SU-DHL-6 (cell line): ENCODE measurements at regions not wholly inside any gene's neighbourhood (a gene's known extent, or its start where the extent isn't known, plus 50 kb on each side); places are given as distances from the start of the nearest gene placed in this dataset.

Experiments used
- H2AFZ ChIP-seq: fragments of 200-600 bp; sonication (generic); 2 replicates; pipeline ENCODE4 v1.6.1; 2014; ENCODE audit warnings: low read depth, mild to moderate bottlenecking, moderate library complexity, mixed read lengths, antibody characterized with exemption, low read length; ENCODE audit not compliant: severe bottlenecking
- H3F3A ChIP-seq: fragments of 200-600 bp; shearing (Covaris generic); 2 replicates; pipeline ENCODE4 v1.6.0; 2016; ENCODE audit warnings: antibody characterized with exemption, mild to moderate bottlenecking; ENCODE audit not compliant: insufficient read depth
- H3K27ac ChIP-seq: fragments of 200-600 bp; sonication (generic); 2 replicates; pipeline ENCODE4 v1.5.1; 2016; ENCODE audit warnings: low read depth, mild to moderate bottlenecking, low read length, moderate library complexity, mixed read lengths
- H3K27me3 ChIP-seq: fragments of 200-600 bp; sonication (generic), shearing (Covaris generic); 2 replicates; pipeline ENCODE4 v1.6.0; 2014; ENCODE audit warnings: mild to moderate bottlenecking, low read length
- H3K36me3 ChIP-seq: fragments of 200-600 bp; sonication (generic); 2 replicates; pipeline ENCODE4 v1.6.1; 2014; ENCODE audit warnings: mild to moderate bottlenecking, low read length, mixed read lengths
- H3K4me2 ChIP-seq: fragments of 300-600, 200-600 bp; shearing (Covaris generic), sonication (generic); 2 replicates; pipeline ENCODE4 v1.6.0; 2014; ENCODE audit warnings: low read length, low read depth, mild to moderate bottlenecking; ENCODE audit not compliant: poor library complexity, severe bottlenecking
- H3K4me3 ChIP-seq: fragments of 200-600 bp; sonication (generic); 2 replicates; pipeline ENCODE4 v1.5.1; 2014; ENCODE audit warnings: antibody characterized with exemption, low read length, mild to moderate bottlenecking, mixed read lengths; ENCODE audit not compliant: insufficient read depth, poor library complexity, severe bottlenecking
- H3K79me2 ChIP-seq: fragments of 200-600 bp; sonication (generic); 2 replicates; pipeline ENCODE4 v1.6.1; 2014; ENCODE audit warnings: mild to moderate bottlenecking, low read length, moderate library complexity; ENCODE audit not compliant: insufficient read depth
- H3K9ac ChIP-seq: fragments of 200-600 bp; sonication (generic); 2 replicates; pipeline ENCODE4 v1.7.0; 2014; ENCODE audit warnings: mild to moderate bottlenecking, low read length
- H3K9me2 ChIP-seq: fragments of 200-600 bp; sonication (generic); replicated peaks from 2 replicates; pipeline ENCODE4 v1.6.1; 2014; ENCODE audit warnings: low read length; ENCODE audit not compliant: insufficient read depth
- H3K9me3 ChIP-seq: fragments of 200-600 bp; sonication (generic); 2 replicates; pipeline ENCODE4 v1.6.1; 2014; ENCODE audit warnings: low read length, mixed read lengths; ENCODE audit not compliant: insufficient read depth
- H4K20me1 ChIP-seq: fragments of 200-600 bp; sonication (generic); 2 replicates; pipeline ENCODE4 v1.6.1; 2014; ENCODE audit warnings: low read depth, mild to moderate bottlenecking, antibody characterized with exemption, low read length, moderate library complexity, mixed read lengths
- CTCF ChIP-seq: fragments of 200-600 bp; sonication (generic); IDR thresholded peaks from one replicate; pipeline ENCODE4 v1.5.1; 2017; ENCODE audit warnings: antibody characterized with exemption, mild to moderate bottlenecking, low read length, moderate library complexity; ENCODE audit not compliant: insufficient read depth, poor library complexity, severe bottlenecking
- EZH2phosphoT487 ChIP-seq: fragments of 200-600 bp; sonication (generic), shearing (Covaris generic); conservative IDR thresholded peaks from 2 replicates; pipeline ENCODE4 v1.6.1; 2018; ENCODE audit warnings: mild to moderate bottlenecking, antibody characterized with exemption, low read length, moderate library complexity, mixed read lengths

DNA sequence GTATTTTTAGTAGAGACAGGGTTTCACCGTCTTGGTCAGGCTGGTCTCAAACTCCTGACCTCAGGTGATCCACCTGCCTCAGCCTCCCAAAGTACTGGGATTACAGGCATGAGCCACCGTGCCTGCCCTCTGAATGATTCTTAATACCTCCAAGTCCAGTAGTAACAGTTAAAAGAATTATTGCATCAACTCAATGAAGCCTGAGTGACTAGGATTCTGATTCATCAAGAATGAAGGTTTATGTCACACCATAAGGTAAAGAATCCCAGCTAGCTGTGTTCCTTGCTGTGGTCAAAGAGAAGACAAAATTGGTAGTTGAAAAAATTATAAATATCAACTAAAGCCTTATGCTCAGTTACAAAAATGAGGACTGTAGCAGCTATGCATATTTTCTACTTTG is 81.2 kb upstream of the ABCC4 start:
- Histone ChIP-seq H3K36me3 (no peaks in the 10 kb centered on the region), H3K4me2 (no peak overlapping the region), H3K27ac (no peak overlapping the region), H3K27me3 (no peaks in the 10 kb centered on the region), H3K79me2 (no peaks in the 10 kb centered on the region), H3K4me3 (no peak overlapping the region), H3K9ac (no peak overlapping the region), H4K20me1 (no peaks in the 10 kb centered on the region), H3K9me2 (no peaks in the 10 kb centered on the region), H2AFZ (no peak overlapping the region), H3K9me3 (no peaks in the 10 kb centered on the region), H3F3A (no peaks in the 10 kb centered on the region)
- no peak for TF ChIP-seq CTCF
- TF ChIP-seq EZH2phosphoT487 = no peak

- Histone ChIP-seq H2AFZ (no peak overlapping the region), H3K79me2 (no peaks in the 10 kb centered on the region), H3F3A (no peaks in the 10 kb centered on the region), H3K36me3 (no peaks in the 10 kb centered on the region), H3K9ac (no peak overlapping the region), H3K9me2 (no peaks in the 10 kb centered on the region), H3K4me3 (no peak overlapping the region), H3K4me2 (no peak overlapping the region), H3K9me3 (no peaks in the 10 kb centered on the region), H3K27ac (no peak overlapping the region), H3K27me3 (no peaks in the 10 kb centered on the region), H4K20me1 (no peaks in the 10 kb centered on the region)
- TF ChIP-seq EZH2phosphoT487 (no peak), CTCF (no peak)
Measured at GRCh38 chr13:95382916-95383315, 81.7 kb upstream of the ABCC4 start.

GRCh38 chr13:95385373-95385772 is 84.1 kb upstream of the ABCC4 start:
- H3K9me2 ChIP-seq = no peaks in the 10 kb centered on the region
- no peaks in the 10 kb centered on the region for H3F3A ChIP-seq
- no peaks in the 10 kb centered on the region for H3K9me3 ChIP-seq
- no peaks in the 10 kb centered on the region for H3K36me3 ChIP-seq
- no peak overlapping the region for H2AFZ ChIP-seq
- TF ChIP-seq EZH2phosphoT487 (no peak), CTCF (no peak)
- no peak overlapping the region for H3K9ac ChIP-seq
- H4K20me1 ChIP-seq = no peaks in the 10 kb centered on the region
- H3K4me3 ChIP-seq = no peak overlapping the region
- no peaks in the 10 kb centered on the region for H3K27me3 ChIP-seq
- no peaks in the 10 kb centered on the region for H3K79me2 ChIP-seq
- no peak overlapping the region for H3K4me2 ChIP-seq
- no peak overlapping the region for H3K27ac ChIP-seq

GRCh38 chr13:95385798-95386197 is 84.5 kb upstream of the ABCC4 start:
- H3K36me3 ChIP-seq = no peaks in the 10 kb centered on the region
- TF ChIP-seq EZH2phosphoT487 (no peak), CTCF (no peak)
- no peaks in the 10 kb centered on the region for H3K79me2 ChIP-seq
- no peaks in the 10 kb centered on the region for H3K27me3 ChIP-seq
- no peak overlapping the region for H3K4me2 ChIP-seq
- H3K9me3 ChIP-seq = no peaks in the 10 kb centered on the region
- H2AFZ ChIP-seq = no peak overlapping the region
- H3F3A ChIP-seq = no peaks in the 10 kb centered on the region
- H3K9me2 ChIP-seq = no peaks in the 10 kb centered on the region
- H4K20me1 ChIP-seq = no peaks in the 10 kb centered on the region
- H3K9ac ChIP-seq = no peak overlapping the region
- no peak overlapping the region for H3K4me3 ChIP-seq
- no peak overlapping the region for H3K27ac ChIP-seq
